ENCODE measurements at regions not wholly inside any gene's neighbourhood (a gene's known extent, or its start where the extent isn't known, plus 50 kb on each side); places are given as distances from the start of the nearest gene placed in this dataset.

DNA sequence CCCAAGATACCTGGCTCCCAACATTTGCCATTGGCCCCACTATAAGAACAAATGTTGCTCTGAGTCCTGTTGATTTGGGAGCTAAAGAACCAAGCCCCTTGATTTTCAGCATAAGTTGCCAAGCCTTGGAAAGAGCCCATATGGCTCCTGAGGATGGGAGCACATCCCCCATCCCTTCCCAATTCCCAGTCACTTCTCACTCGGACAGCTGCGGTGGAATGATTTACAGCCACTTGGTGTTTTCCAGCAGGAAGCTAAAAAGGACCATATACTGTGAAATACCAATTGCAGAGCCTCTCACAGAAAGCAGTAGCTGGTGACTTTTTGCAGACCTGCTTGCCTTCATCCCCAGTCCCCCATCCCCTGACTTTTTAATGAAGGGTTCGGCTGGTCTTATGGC lies 524.6 kb downstream of the GRIN2A start:
- TF ChIP-seq CTCF (IDR thresholded peaks at IDR 0.05; ENCODE audit: low read depth, low read length, missing input control) (no peak), ZBTB33 (IDR thresholded peaks at IDR 0.05) (no peak), TAF1 (conservative IDR thresholded peaks at IDR 0.05) (no peak), RAD21 (IDR thresholded peaks at IDR 0.05) (no peak), FOXA1 (IDR thresholded peaks at IDR 0.05) (no peak), MAX (IDR thresholded peaks at IDR 0.05) (no peak), REST (IDR thresholded peaks at IDR 0.05) (no peak), SP1 (IDR thresholded peaks at IDR 0.05) (no peak), YY1 (IDR thresholded peaks at IDR 0.05) (no peak), JUND (IDR thresholded peaks at IDR 0.05) (no peak), NR2F2 (IDR thresholded peaks at IDR 0.05) (no peak)

All from liver (tissue), 3 donors.